HepG2 (cell line): ENCODE measurements at regions not wholly inside any gene's neighbourhood (a gene's known extent, or its start where the extent isn't known, plus 50 kb on each side); places are given as distances from the start of the nearest gene placed in this dataset.
"Not testable (repeated sequence)": the region's sequence is repeated elsewhere in the genome, so short reads cannot be mapped to it uniquely, and the experiment has no call there.

ENCODE experiments used
- ATAC-seq: fragments of 200-7000 bp; cut with Tn5 transposase; 3 replicates; pipeline ENCODE4 v1.9.1; 2020; ENCODE audit warnings: mild to moderate bottlenecking, moderate library complexity
- BruUV-seq: library from RNA; stranded (reverse); fragments of 400-500 nt; replicated peaks from 2 replicates; lab custom pipeline; 2021; lab: Mats Ljungman, UMichigan
- CTCF ChIA-PET: fragments of 300-600 bp; formaldehyde crosslinking; extraction: SDS; loops from one replicate; lab custom pipeline; 2021; ENCODE audit warnings: low total read pairs, inconsistent platforms, low intra/inter-chr PET ratio; lab: Yijun Ruan, JAX
- POLR2A ChIA-PET: fragments of 350-600 bp; sonication (Branson Sonifier 250); formaldehyde crosslinking; loops from one replicate; lab custom pipeline; 2020; ENCODE audit warnings: antibody characterized with exemption, inconsistent platforms; lab: Yijun Ruan, JAX
- DNase-seq: peaks from one replicate; pipeline ENCODE4 v3.0.0-alpha.2; 2015; ENCODE audit warnings: low spot score
- FAIRE-seq: peaks from 3 replicates; lab custom pipeline; 2011; peaks lifted over from hg19 to GRCh38; lab: Jason Lieb, UNC
- H2AFZ ChIP-seq: one replicate; pipeline ENCODE4 v1.6.1; 2011; ENCODE audit warnings: low read length, inconsistent platforms
- H3K27ac ChIP-seq: fragments of 300-600 bp; 3 replicates; pipeline ENCODE4 v1.8.0; 2011; ENCODE audit warnings: mixed run types, mild to moderate bottlenecking, mixed read lengths, low read length, inconsistent platforms; ENCODE audit not compliant: insufficient read depth; ENCODE audit errors: extremely low read length
- H3K27me3 ChIP-seq, 2 experiments: fragments of 200-600 bp in 1 of 2; 2 replicates in 1 of 2; 3 replicates in 1 of 2; pipeline versions ENCODE4 v1.6.0 to v1.8.0; 2011; ENCODE audit warnings: low read length in 2 of 2, mild to moderate bottlenecking in 2 of 2, moderate library complexity in 2 of 2, inconsistent platforms in 1 of 2; ENCODE audit not compliant: insufficient read depth in 2 of 2, control insufficient read depth in 1 of 2
- H3K36me3 ChIP-seq, 2 experiments: fragments of 200-600 bp in 1 of 2; replicated peaks in 1 of 2; 2 replicates in 1 of 2; 3 replicates in 1 of 2; pipeline versions ENCODE4 v1.5.1 to v1.8.0; 2011; ENCODE audit warnings: low read length in 2 of 2, inconsistent platforms in 1 of 2; ENCODE audit not compliant: insufficient read depth in 2 of 2, control insufficient read depth in 1 of 2
- H3K4me1 ChIP-seq: 2 replicates; pipeline ENCODE4 v1.5.1; 2012; ENCODE audit warnings: low read length, inconsistent platforms; ENCODE audit not compliant: insufficient read depth
- H3K4me2 ChIP-seq: 2 replicates; pipeline ENCODE4 v1.6.0; 2011; ENCODE audit warnings: low read depth, low read length, inconsistent platforms
- H3K4me3 ChIP-seq, 3 experiments: fragments of 200-600 bp in 1 of 3; sonication (generic), shearing (Covaris generic) in 1 of 3; replicated peaks in 1 of 3; 2 replicates each; pipeline ENCODE4 v1.5.1; 2011 to 2016; ENCODE audit warnings: low read length in 3 of 3, inconsistent platforms in 2 of 3, low read depth in 2 of 3, mild to moderate bottlenecking in 2 of 3, control low read depth in 1 of 3, mixed read lengths in 1 of 3; ENCODE audit not compliant: insufficient read depth in 1 of 3
- H3K79me2 ChIP-seq: one replicate; pipeline ENCODE4 v1.6.1; 2011; ENCODE audit warnings: low read length, inconsistent platforms; ENCODE audit not compliant: insufficient read depth
- H3K9ac ChIP-seq: 2 replicates; pipeline ENCODE4 v1.6.0; 2011; ENCODE audit warnings: mild to moderate bottlenecking, low read depth, low read length, inconsistent platforms; ENCODE audit not compliant: insufficient read depth
- H3K9me3 ChIP-seq: 2 replicates; pipeline ENCODE4 v1.5.1; 2012; ENCODE audit warnings: mild to moderate bottlenecking, low read length
- H4K20me1 ChIP-seq: 2 replicates; pipeline ENCODE4 v1.6.0; 2011; ENCODE audit warnings: inconsistent platforms, mild to moderate bottlenecking, low read length, moderate library complexity; ENCODE audit not compliant: insufficient read depth
- ATAD3A ChIP-seq: sonication (generic); formaldehyde crosslinking; IDR thresholded peaks from 2 replicates; pipeline ENCODE4 v1.4.0; 2020; ENCODE audit warnings: missing genetic modification reagents
- BCL6 ChIP-seq: IDR thresholded peaks from 2 replicates; pipeline ENCODE4 v1.6.1; 2016; ENCODE audit warnings: missing genetic modification reagents, missing compliant biosample characterization
- GZF1 ChIP-seq: sonication (generic); formaldehyde crosslinking; IDR thresholded peaks from 2 replicates; pipeline ENCODE4 v1.5.1; 2020; ENCODE audit warnings: mild to moderate bottlenecking, missing genetic modification reagents
- NCOR1 ChIP-seq: fragments of 200-600 bp; sonication (generic); IDR thresholded peaks from 2 replicates; pipeline ENCODE4 v1.7.0; 2017; ENCODE audit warnings: antibody characterized with exemption, low read length, borderline replicate concordance
- TBP ChIP-seq: sonication (generic); formaldehyde crosslinking; IDR thresholded peaks from 2 replicates; pipeline ENCODE4 v1.5.0; 2020; ENCODE audit warnings: missing genetic modification reagents
- ZBTB42 ChIP-seq: sonication (generic); formaldehyde crosslinking; IDR thresholded peaks from 2 replicates; pipeline ENCODE4 v1.5.0; 2020; ENCODE audit warnings: mild to moderate bottlenecking, missing genetic modification reagents
- ZBTB7A ChIP-seq: sonication (generic); formaldehyde crosslinking; IDR thresholded peaks from 2 replicates; pipeline ENCODE4 v1.8.0; 2022; ENCODE audit warnings: mild to moderate bottlenecking, missing genetic modification reagents
- ZMYM3 ChIP-seq: sonication (generic); formaldehyde crosslinking; IDR thresholded peaks from 2 replicates; pipeline ENCODE4 v1.5.1; 2020; ENCODE audit warnings: mild to moderate bottlenecking, missing genetic modification reagents
- ZNF121 ChIP-seq: sonication (generic); formaldehyde crosslinking; IDR thresholded peaks from 2 replicates; pipeline ENCODE4 v1.5.0; 2020; ENCODE audit warnings: mild to moderate bottlenecking, missing genetic modification reagents
- ZNF17 ChIP-seq: sonication (generic); formaldehyde crosslinking; IDR thresholded peaks from 2 replicates; pipeline ENCODE4 v1.5.0; 2020; ENCODE audit warnings: mild to moderate bottlenecking, missing genetic modification reagents
- ZNF207 ChIP-seq: fragments of 450-650 bp; IDR thresholded peaks from 2 replicates; pipeline ENCODE4 v1.6.1; 2016; ENCODE audit warnings: antibody characterized with exemption, borderline replicate concordance
- ZNF274 ChIP-seq: sonication (generic); formaldehyde crosslinking; IDR thresholded peaks from 2 replicates; pipeline ENCODE4 v1.5.1; 2020; ENCODE audit warnings: mild to moderate bottlenecking, missing genetic modification reagents
- ZNF562 ChIP-seq: sonication (generic); formaldehyde crosslinking; IDR thresholded peaks from 2 replicates; pipeline ENCODE4 v1.8.0; 2022; ENCODE audit warnings: missing genetic modification reagents, borderline replicate concordance
- WGBS: methylation state at CpG from one replicate; pipeline ENCODE4 v1.1.6; 2017; ENCODE audit warnings: low lambda C conversion rate; 5-methylcytosine and 5-hydroxymethylcytosine counted together
- in situ Hi-C: cut with HindIII; loops from 2 replicates; pipeline ENCODE4 v1.10.0; 2017; ENCODE audit warnings: low pct_unique_long_range_greater_than_20kb; ENCODE audit not compliant: extremely low pct_ligation_motif_present
- intact Hi-C: fragments of 100-400 bp; cut with micrococcal nuclease; formaldehyde crosslinking; loops from one replicate; pipeline ENCODE4 v1.10.0; 2022; ENCODE audit not compliant: unreplicated experiment
- TF ChIP-seq, protein P1 (sequence below): sonication (generic); formaldehyde crosslinking; IDR thresholded peaks from 2 replicates; pipeline ENCODE4 v1.5.0; 2020; ENCODE audit warnings: mild to moderate bottlenecking, missing genetic modification reagents
- TF ChIP-seq, protein P2 (sequence below): sonication (generic); formaldehyde crosslinking; IDR thresholded peaks from 2 replicates; pipeline ENCODE4 v1.5.0; 2020; ENCODE audit warnings: missing genetic modification reagents, mild to moderate bottlenecking, borderline replicate concordance
- TF ChIP-seq, protein P3 (sequence below): sonication (generic); formaldehyde crosslinking; conservative IDR thresholded peaks from 2 replicates; pipeline ENCODE4 v1.4.0; 2020; ENCODE audit warnings: missing genetic modification reagents

DNA sequence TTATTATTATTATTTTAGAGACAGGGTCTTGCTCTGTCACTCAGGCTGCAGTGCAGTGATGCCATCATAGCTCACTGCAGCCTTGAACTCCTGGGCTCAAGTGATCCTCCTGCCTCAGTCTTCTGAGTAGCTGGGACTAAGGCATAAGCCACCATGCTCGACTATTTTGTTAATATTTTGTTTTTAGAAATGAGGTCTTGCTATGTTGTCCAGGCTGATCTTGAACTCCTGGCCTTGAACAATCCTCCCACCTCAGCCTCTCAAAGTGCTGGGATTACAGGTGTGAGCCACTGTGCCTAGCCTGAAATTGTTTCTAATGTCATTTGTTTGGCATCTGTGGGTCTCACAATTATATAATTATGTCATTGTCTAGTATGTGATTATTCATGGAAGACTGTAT is 92.4 kb downstream of the LYZL2 start:
- peaks cover 96% of the 10 kb centered on the region for H3K4me1 ChIP-seq
- H4K20me1 ChIP-seq, H3K9ac ChIP-seq, H3K9me3 ChIP-seq, BruUV-seq, FAIRE-seq, H3K36me3 ChIP-seq, CTCF ChIA-PET, ATAC-seq, H3K4me3 ChIP-seq, H3K79me2 ChIP-seq, H3K27ac ChIP-seq, H3K27me3 ChIP-seq, intact Hi-C loops, H2AFZ ChIP-seq, DNase-seq: not testable (repeated sequence)
- WGBS = 8% methylated on average over 1 of the region's 1 CpG
- TF ChIP-seq ZMYM3 (CRISPR knock-in tag) (0 out of 2 replicates have a peak, but pooled peaks have one; percentile 29), ZNF121 (CRISPR knock-in tag) (peak; percentile 92)
- TF ChIP-seq, protein P1, sequence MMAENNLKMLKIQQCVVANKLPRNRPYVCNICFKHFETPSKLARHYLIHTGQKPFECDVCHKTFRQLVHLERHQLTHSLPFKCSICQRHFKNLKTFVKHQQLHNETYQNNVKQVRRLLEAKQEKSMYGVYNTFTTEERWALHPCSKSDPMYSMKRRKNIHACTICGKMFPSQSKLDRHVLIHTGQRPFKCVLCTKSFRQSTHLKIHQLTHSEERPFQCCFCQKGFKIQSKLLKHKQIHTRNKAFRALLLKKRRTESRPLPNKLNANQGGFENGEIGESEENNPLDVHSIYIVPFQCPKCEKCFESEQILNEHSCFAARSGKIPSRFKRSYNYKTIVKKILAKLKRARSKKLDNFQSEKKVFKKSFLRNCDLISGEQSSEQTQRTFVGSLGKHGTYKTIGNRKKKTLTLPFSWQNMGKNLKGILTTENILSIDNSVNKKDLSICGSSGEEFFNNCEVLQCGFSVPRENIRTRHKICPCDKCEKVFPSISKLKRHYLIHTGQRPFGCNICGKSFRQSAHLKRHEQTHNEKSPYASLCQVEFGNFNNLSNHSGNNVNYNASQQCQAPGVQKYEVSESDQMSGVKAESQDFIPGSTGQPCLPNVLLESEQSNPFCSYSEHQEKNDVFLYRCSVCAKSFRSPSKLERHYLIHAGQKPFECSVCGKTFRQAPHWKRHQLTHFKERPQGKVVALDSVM (CRISPR knock-in tag) = peak; percentile 49; the same call in 1 of the 2 replicates
- H3K4me2 ChIP-seq = peak overlapping the region; percentile 48; the same call in 1 of the 2 replicates
- in situ Hi-C loops = loop anchor here (10.0 kb wide), 1 partner anchor 122 kb away; no protein-coding TSS in a partner anchor
- POLR2A ChIA-PET = interaction anchor here (1.1 to 2.0 kb wide), 3 partner anchors 103 to 114 kb away, joined by 4 to 6 read pairs (median 5); partner anchors contain the start of gene MAP3K8

- intact Hi-C loops (no loop called here), in situ Hi-C loops (loop anchor here (10.0 kb wide), 1 partner anchor 122 kb away; no protein-coding TSS in a partner anchor)
- H3K9ac ChIP-seq = no peak overlapping the region
- ATAC-seq (no peak), DNase-seq (no peak), FAIRE-seq (no peak)
- no peak overlapping the region for H2AFZ ChIP-seq
- no peaks in the 10 kb centered on the region for H3K79me2 ChIP-seq
- no peaks in the 10 kb centered on the region for H3K9me3 ChIP-seq
- H3K4me3 ChIP-seq = no peak overlapping the region
- H3K27me3 ChIP-seq = no peaks in the 10 kb centered on the region
- CTCF ChIA-PET = no interaction called here
- H3K36me3 ChIP-seq = no peaks in the 10 kb centered on the region
- H3K4me2 ChIP-seq = no peak overlapping the region
- no peak overlapping the region for H3K27ac ChIP-seq
- WGBS = 57% methylated on average over 4 of the region's 4 CpGs
- no peaks in the 10 kb centered on the region for H4K20me1 ChIP-seq
- BruUV-seq = no TSS peak
- POLR2A ChIA-PET = interaction anchor here (2.0 kb wide), 1 partner anchor 113 kb away, joined by 6 read pairs; no protein-coding TSS in a partner anchor
- H3K4me1 ChIP-seq = peaks cover 96% of the 10 kb centered on the region
- TF ChIP-seq, protein P2, sequence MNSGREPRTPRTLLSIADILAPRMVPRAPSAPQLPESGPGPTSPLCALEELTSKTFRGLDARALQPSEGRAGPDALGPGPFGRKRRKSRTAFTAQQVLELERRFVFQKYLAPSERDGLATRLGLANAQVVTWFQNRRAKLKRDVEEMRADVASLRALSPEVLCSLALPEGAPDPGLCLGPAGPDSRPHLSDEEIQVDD (CRISPR knock-in tag) = no peak
- TF ChIP-seq ZNF274 (CRISPR knock-in tag) (no peak), ZBTB42 (CRISPR knock-in tag) (no peak), ZNF562 (CRISPR knock-in tag) (no peak), GZF1 (CRISPR knock-in tag) (no peak), ZBTB7A (no peak), ZNF207 (no peak), TBP (no peak), ZNF17 (no peak), BCL6 (no peak), ATAD3A (CRISPR knock-in tag) (no peak), NCOR1 (no peak)
- TF ChIP-seq, protein P3, sequence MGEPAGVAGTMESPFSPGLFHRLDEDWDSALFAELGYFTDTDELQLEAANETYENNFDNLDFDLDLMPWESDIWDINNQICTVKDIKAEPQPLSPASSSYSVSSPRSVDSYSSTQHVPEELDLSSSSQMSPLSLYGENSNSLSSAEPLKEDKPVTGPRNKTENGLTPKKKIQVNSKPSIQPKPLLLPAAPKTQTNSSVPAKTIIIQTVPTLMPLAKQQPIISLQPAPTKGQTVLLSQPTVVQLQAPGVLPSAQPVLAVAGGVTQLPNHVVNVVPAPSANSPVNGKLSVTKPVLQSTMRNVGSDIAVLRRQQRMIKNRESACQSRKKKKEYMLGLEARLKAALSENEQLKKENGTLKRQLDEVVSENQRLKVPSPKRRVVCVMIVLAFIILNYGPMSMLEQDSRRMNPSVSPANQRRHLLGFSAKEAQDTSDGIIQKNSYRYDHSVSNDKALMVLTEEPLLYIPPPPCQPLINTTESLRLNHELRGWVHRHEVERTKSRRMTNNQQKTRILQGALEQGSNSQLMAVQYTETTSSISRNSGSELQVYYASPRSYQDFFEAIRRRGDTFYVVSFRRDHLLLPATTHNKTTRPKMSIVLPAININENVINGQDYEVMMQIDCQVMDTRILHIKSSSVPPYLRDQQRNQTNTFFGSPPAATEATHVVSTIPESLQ (CRISPR knock-in tag) = no peak
Observed at GRCh38 chr10:30536578-30536977, 93.0 kb downstream of the LYZL2 start.
